Right lobe of liver (tissue), 6 donors: ENCODE measurements at regions not wholly inside any gene's neighbourhood (a gene's known extent, or its start where the extent isn't known, plus 50 kb on each side); places are given as distances from the start of the nearest gene placed in this dataset.

Experiments
- ATAC-seq, 4 donors: fragments of 200-7000 bp; cut with Tn5 transposase; one replicate each; pipeline ENCODE4 v1.9.1; 2020; ENCODE audit warnings: mild to moderate bottlenecking in 4 of 4, moderate library complexity in 4 of 4
- DNase-seq, 3 donors: peaks; one replicate each; pipeline ENCODE4 v3.0.0-alpha.2; 2020
- H3K27ac ChIP-seq, 3 donors: fragments of 200-600 bp; one replicate each; pipeline ENCODE4 v1.8.0; 2022
- H3K27me3 ChIP-seq, 2 donors: fragments of 200-600 bp; one replicate each; pipeline ENCODE4 v1.8.0; 2022
- H3K36me3 ChIP-seq, 4 donors: fragments of 200-600 bp; sonication (generic) in 1 of 4; one replicate each; pipeline versions ENCODE4 v1.5.1 to v1.8.0; 2017 to 2022; ENCODE audit warnings: control low read depth in 1 of 4
- H3K4me1 ChIP-seq, 4 donors: fragments of 200-600 bp; sonication (generic) in 1 of 4; one replicate each; pipeline versions ENCODE4 v1.5.1 to v1.8.0; 2017 to 2022; ENCODE audit warnings: control low read depth in 1 of 4
- H3K4me3 ChIP-seq, 3 donors: fragments of 200-600 bp; one replicate each; pipeline ENCODE4 v1.8.0; 2022
- H3K9me3 ChIP-seq, 4 donors: fragments of 200-600 bp; sonication (generic) in 1 of 4; one replicate each; pipeline versions ENCODE4 v1.5.1 to v1.8.0; 2017 to 2022; ENCODE audit warnings: control low read depth in 1 of 4
- POLR2A ChIP-seq: fragments of 450-650 bp; IDR thresholded peaks from one replicate; pipeline ENCODE4 v1.6.1; 2017; ENCODE audit warnings: antibody characterized with exemption, mild to moderate bottlenecking
- WGBS: methylation state at CpG from one replicate; pipeline ENCODE4 v1.1.6; 2018; ENCODE audit warnings: low coverage, low lambda C conversion rate; ENCODE audit not compliant: insufficient coverage; ENCODE audit errors: missing lambda C conversion rate; 5-methylcytosine and 5-hydroxymethylcytosine counted together
- intact Hi-C, 2 donors: fragments of 100-400 bp; cut with DNase I; formaldehyde crosslinking; loops; one replicate each; pipeline versions ENCODE4 v1.11.2 to v1.14.1; 2022
- TF ChIP-seq, protein P1 (sequence below), 4 donors: fragments of 200-600 bp in 3 of 4; fragments of 450-650 bp in 1 of 4; IDR thresholded peaks; one replicate each; pipeline versions ENCODE4 v1.5.1 to v1.8.0; 2016 to 2022; ENCODE audit warnings: antibody characterized with exemption in 4 of 4, mild to moderate bottlenecking in 2 of 4
- donor health status: DM: no; HTN: yes; CAD: no.
- donor health status: DM: no; HTN: no; CAD: no.
- donor health status: DM: no; HTN: no; CAD: no.
- donor health status: DM: no; HTN: yes; CAD: no.
- donor health status: DM: no; HTN: yes; CAD: no.

DNA sequence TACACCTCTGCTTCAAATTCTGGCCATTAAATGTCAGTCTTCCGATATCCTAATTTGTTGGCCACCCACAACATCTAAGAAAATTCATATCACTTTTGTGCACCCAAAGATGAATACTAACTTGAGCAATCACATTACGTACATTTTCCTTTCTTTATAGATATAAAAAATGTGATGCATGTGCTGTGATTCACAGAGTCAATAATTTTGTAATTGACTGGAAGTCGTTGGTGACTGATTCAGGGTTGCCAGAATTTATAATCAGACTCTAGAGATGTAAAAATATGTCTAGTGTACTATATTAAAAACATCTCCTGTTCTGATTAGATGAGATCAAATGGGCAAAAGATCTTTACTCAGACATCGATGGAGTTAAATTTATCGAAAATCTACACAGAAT, 150.0 kb upstream of the KCTD3 start:
- no peaks in the 10 kb centered on the region for H3K4me1 ChIP-seq
- DNase-seq = no peak
- no peak for ATAC-seq
- intact Hi-C loops = no loop called here
- WGBS = 52% methylated on average over 5 of the region's 5 CpGs
- no peak overlapping the region for H3K27ac ChIP-seq
- no peak overlapping the region for H3K4me3 ChIP-seq
- no peaks in the 10 kb centered on the region for H3K9me3 ChIP-seq
- H3K36me3 ChIP-seq = no peaks in the 10 kb centered on the region
- TF ChIP-seq POLR2A = no peak
- H3K27me3 ChIP-seq = no peaks in the 10 kb centered on the region

DNA sequence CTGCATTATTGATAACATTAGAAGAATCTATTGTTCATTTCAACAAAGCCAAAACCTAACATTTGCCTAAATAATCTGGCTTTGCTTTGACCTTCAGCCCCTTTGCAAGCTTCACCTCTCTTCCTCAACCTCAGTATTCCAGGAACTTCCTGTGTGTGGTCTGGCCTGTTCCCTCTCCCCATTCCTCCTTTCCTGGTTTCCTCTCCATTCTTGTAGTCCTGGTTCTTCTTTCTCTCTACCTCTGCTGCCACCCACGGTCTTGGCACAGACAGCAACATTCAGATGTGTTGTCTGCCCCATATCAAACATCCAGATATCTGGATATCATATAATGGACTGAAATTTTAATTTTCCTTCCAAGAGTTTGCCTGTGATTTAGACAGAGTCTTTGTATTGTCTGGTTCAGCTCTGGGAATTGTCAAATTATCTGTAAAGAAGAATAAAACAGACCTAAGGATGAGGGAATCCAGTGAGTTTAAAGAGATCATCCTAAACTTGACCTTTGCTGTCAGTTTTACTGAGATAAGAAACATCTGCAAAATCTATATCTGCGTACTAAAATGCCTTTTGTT, 148.1 kb upstream of the KCTD3 start:
- no peaks in the 10 kb centered on the region for H3K4me1 ChIP-seq
- intact Hi-C loops = no loop called here
- WGBS = 18% methylated on average over 2 of the region's 2 CpGs
- H3K27ac ChIP-seq = no peak overlapping the region
- ATAC-seq (no peak), DNase-seq (no peak)
- H3K9me3 ChIP-seq = no peaks in the 10 kb centered on the region
- no peaks in the 10 kb centered on the region for H3K36me3 ChIP-seq
- no peak overlapping the region for H3K4me3 ChIP-seq
- no peaks in the 10 kb centered on the region for H3K27me3 ChIP-seq
- TF ChIP-seq POLR2A = no peak
- TF ChIP-seq, protein P1, sequence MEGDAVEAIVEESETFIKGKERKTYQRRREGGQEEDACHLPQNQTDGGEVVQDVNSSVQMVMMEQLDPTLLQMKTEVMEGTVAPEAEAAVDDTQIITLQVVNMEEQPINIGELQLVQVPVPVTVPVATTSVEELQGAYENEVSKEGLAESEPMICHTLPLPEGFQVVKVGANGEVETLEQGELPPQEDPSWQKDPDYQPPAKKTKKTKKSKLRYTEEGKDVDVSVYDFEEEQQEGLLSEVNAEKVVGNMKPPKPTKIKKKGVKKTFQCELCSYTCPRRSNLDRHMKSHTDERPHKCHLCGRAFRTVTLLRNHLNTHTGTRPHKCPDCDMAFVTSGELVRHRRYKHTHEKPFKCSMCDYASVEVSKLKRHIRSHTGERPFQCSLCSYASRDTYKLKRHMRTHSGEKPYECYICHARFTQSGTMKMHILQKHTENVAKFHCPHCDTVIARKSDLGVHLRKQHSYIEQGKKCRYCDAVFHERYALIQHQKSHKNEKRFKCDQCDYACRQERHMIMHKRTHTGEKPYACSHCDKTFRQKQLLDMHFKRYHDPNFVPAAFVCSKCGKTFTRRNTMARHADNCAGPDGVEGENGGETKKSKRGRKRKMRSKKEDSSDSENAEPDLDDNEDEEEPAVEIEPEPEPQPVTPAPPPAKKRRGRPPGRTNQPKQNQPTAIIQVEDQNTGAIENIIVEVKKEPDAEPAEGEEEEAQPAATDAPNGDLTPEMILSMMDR (IDR thresholded peaks at IDR 0.05) = no peak

DNA sequence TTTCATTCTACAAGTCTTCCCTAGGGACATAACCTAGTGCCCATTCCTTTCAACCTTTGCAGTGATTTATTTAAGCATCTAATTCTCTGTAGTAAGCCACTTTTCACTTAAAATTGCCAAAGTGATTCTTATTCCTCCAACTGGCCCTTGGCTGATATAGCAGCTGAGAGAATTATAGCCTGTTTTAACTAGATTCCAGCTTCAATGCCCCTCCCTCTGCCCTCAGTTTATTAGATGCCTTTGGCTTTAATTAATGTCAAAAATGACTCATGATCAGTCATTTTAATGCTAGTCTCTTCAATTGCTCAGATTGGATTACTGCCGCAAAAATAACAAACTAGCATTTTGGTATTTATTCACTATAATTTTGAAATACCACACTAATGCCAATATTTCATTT, 145.4 kb upstream of the KCTD3 start:
- DNase-seq = no peak
- Histone ChIP-seq H3K9me3 (no peaks in the 10 kb centered on the region), H3K4me3 (no peak overlapping the region), H3K4me1 (no peaks in the 10 kb centered on the region), H3K27ac (no peak overlapping the region), H3K27me3 (no peaks in the 10 kb centered on the region), H3K36me3 (no peaks in the 10 kb centered on the region)
- TF ChIP-seq, protein P1 (IDR thresholded peaks at IDR 0.05) = no peak
- no peak for TF ChIP-seq POLR2A
- 77% methylated on average over 1 of the region's 1 CpG for WGBS
- intact Hi-C loops = no loop called here
- ATAC-seq = no peak

DNA sequence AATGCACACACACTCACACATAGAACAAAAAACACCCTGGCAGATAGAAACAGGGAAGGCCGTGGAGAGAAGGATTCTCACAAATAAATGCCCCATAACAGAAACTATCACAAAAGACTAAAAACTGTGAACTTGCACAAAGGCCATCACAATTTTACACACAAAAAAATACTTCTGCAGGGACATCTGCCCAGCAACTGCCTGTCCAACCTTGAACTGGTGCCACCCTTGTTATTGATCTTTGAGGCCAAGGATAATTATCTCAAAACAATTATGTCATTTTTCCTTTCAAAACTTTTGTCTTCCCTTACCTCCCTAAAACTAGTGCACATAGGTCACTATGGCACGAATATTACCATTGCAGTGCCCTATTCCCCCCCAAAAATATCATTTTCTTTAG, 143.8 kb upstream of the KCTD3 start:
- intact Hi-C loops = no loop called here
- Histone ChIP-seq H3K27me3 (no peaks in the 10 kb centered on the region), H3K4me1 (no peaks in the 10 kb centered on the region), H3K27ac (no peak overlapping the region), H3K36me3 (no peaks in the 10 kb centered on the region), H3K9me3 (no peaks in the 10 kb centered on the region), H3K4me3 (no peak overlapping the region)
- DNase-seq (no peak), ATAC-seq (no peak)
- TF ChIP-seq, protein P1 (IDR thresholded peaks at IDR 0.05) = no peak
- TF ChIP-seq POLR2A = no peak
- WGBS = 49% methylated on average over 2 of the region's 2 CpGs

DNA sequence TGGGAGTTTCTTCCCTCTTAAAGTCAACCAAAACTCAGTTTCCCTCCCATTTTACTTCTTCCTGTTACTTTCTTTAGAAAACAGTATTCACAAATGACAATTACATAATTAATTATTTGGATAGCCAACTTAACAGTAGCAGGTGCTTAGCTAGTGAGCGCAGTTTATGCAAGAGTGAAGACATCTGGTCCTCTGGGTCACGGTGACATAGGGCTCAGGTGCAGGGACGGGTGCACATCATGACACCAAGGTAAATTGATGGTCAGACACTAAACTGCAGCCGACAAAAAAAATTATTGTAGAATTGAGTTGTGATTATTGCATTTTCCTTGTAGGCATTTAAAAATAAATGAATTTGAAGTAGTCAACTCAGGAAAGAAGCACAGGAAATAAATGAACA, 142.0 kb upstream of the KCTD3 start:
- H3K9me3 ChIP-seq = no peaks in the 10 kb centered on the region
- no peak overlapping the region for H3K4me3 ChIP-seq
- no peaks in the 10 kb centered on the region for H3K27me3 ChIP-seq
- 67% methylated on average over 4 of the region's 4 CpGs for WGBS
- no peak overlapping the region for H3K27ac ChIP-seq
- no peaks in the 10 kb centered on the region for H3K4me1 ChIP-seq
- intact Hi-C loops = no loop called here
- H3K36me3 ChIP-seq = no peaks in the 10 kb centered on the region
- DNase-seq = no peak
- no peak for ATAC-seq
- TF ChIP-seq, protein P1 (IDR thresholded peaks at IDR 0.05) = no peak
- TF ChIP-seq POLR2A = no peak
